GM18519 (cell line): ENCODE measurements at regions not wholly inside any gene's neighbourhood (a gene's known extent, or its start where the extent isn't known, plus 50 kb on each side); places are given as distances from the start of the nearest gene placed in this dataset.

ENCODE experiments used
- ATAC-seq: cut with Tn5 transposase; IDR thresholded peaks from one replicate; pipeline ENCODE4 v1.9.1; 2021; ENCODE audit warnings: mild to moderate bottlenecking, moderate library complexity; ENCODE audit not compliant: unreplicated experiment, low FRiP score

DNA sequence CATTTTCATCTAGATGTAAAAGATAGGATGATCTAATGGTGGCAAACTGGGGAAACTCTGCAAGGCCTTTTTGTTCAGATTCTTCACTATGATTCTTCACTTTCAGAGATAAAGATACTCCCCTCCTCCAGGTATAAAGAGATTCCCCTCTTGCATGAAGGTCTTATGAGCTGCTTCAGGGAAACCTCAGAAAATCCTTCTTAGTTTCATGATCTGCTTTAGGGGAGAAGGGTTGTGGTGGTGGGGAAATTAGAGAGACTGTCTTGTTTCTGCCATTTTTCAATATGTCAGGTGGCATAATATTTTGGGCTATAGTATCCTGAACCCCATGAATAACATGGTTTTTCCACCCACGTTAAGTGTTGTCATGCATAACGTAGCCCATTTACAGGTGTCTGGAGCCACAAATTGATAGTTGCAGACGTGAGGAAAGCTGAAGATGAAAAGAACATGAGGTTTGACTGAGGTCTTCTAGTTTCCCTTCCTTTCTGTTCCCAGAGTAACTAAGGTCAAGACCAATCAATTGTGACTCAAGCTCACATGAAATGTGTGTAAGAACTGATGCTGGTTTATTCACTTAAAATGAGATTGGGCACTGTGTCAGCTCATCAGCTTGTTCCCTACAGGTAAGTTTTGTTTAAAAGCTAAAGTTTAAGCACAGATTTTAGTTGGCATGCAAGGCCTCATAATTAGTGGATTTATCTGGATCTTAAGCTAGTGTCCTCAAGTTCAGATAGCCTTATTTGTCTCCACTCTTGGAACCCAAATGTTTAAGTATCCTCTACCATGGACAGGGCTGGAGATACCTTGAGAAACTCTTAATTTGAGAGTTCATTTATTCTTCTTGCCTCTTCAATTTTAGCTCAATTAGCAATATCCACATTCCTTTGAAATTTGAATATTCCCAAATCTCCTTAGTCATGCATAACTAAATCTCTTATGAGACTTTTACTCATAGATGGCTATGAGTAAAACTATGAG is 304.5 kb upstream of the FANCL start:
- ATAC-seq: no peak

DNA sequence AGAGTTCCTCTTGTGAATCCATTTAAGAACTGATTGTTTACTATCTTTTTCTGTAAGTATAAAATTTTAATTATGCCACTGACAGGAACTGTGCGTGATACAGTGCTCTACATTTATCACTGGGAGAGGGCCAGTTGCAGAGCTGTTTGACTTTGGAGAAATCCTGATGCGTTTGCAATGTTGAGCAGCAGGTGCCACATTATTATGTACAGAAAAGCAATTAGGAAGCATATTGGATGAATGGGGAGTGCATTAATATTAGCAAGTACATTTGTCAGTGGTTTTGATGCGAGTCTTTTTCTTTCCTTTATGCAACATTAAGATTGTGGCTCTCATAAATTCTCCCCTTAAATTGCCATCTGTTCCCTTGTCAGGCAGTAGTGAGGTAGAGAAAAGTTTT is 302.3 kb upstream of the FANCL start:
- ATAC-seq: no peak

DNA sequence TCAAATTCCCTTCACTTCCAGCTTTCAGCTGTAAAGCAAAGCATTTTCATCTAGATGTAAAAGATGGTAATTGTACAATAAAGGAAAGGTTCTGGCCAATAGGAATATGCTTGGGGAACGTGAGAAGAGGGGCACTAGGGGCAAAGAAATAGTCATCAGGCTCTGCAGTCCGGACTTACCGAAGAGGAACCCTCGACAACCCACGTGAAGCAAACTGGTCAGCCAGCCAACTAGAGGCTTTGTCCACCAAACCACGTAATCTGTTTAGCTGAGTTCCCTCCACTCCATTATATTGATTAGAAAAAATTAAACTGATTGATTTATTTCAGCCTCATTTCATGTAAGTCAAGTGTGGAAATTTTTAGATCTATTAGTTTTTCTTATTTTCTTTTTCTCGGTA is 300.4 kb upstream of the FANCL start:
- no peak for ATAC-seq

DNA sequence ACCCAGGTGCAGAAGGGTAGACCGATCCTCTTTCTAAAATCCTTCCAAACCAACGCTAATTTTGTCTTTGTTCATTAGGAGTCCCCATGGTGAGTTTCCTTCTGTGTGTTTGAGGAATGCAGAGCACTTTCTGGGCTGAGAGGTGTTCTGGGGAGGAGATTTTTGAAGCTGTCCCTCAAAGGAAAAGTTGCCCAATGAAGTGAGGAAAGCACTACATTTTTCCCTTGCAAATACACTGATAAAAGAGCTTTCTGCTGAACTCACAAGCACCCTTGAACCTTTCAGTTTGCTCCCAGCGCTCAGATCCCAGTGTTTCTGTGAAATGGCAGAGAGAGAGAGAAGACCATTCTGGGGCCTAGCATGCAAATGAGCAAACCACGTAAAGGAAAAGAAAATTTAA is 299.6 kb upstream of the FANCL start:
- ATAC-seq: no peak

DNA sequence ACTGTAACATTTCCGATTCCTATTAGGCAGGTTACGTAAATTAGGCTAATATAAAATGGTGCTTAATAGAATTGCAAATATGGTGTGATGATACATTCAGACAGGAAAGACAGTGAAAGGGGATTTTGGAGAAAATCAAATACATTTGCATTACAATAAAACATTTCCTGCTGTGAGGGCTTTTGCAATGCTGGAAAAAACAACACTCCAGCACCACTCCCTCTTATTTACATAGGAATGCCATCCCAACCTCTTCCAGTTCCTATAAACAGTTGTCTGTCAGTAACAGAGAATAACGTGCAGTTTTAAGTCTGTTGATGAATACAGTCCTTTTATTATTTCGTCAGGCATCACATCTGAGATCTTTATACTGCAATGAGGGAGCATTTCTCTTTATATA is 298.8 kb upstream of the FANCL start:
- no peak for ATAC-seq

DNA sequence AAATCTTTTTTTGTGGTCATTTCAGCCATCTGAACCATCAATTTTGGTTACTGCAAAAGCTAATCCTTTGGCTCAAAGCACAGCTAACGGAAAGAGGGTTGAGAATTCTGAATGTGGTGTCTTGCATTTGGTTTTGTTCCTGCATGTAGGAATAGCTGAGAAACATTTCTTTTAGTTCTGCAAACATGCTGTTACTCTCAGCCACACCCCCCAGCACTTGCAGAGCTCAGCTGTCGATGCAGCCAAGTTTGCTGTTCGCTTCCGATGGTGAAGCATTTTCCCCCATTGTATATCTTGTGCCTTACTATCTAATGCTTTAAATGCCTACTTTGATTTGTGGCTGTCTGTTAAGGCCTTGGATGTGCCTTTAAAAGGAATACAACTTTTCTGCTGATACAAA is 294.9 kb upstream of the FANCL start:
- ATAC-seq: no peak

DNA sequence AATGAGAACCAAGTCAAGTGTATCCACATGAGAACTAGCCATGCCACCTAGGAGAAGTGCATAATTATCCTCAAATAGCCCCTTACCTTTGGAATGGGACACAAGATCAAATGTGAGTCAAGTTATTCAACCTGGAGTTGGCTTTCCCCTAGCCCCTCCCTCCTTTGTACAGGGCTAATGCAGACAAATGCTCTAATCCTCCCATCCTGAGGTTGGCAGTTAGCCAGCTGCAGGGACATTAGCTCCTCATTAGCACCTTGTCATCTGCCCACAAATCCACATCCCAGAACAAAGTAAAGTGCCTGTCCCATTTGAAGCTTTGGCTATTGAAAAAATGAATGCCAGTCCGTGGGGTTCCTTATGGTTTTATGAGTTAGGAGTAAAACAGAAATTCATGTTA is 294.1 kb upstream of the FANCL start:
- ATAC-seq: no peak

DNA sequence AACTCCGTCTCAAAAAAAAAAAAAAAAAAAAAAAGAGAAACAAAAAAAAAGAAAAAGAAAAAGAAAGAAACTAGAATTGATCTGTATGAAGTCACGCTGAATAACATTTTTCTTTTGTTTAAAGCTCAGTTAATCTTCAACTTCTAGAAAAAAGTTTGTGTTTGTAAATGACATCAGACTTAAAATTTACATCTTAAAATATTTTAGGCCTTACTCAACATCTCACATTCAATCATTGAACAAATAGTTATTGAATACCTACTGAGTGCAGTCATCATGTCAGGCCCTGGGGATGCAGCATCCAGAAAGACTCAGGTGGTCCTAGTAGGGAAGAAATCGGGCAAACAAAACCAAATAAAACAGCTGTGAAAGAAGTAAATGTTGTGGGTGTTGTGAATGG is 292.3 kb upstream of the FANCL start:
- no peak for ATAC-seq

DNA sequence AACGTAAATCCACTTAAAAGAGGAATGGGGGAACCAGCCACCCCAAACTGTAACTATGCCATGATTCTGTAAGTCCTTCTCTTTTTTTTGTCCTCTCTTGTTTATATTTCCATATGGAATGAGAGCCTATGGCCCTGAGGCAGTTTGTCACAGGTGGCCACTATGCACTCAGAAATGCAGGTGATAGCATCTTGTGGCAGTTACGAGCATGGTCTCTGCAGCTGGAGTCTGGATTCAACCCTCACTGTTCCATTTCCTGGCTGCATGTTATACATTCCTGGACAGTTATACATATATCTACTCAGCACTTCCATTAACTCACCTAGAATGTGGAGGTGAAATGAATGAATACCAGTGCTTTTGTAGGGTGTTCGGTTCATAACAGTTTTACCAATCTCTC is 291.5 kb upstream of the FANCL start:
- ATAC-seq: no peak

DNA sequence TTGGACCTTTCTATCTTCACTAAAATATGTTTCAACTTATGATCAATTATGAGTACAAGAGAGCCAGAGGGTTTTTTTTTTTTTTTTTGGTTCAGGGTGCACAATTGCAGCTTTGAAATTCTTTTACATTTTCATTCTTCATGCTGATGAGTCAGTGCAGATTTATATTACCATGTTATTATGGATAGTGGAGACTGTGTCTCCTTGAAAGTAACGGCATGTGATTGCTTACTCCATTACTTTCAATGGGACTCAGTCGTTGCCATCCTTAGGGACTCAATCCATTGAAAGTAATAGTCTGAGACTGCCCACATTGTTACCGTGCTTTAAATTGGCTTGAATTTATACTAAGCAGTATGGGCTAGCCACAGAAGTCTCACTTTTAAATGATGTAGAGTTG is 286.5 kb upstream of the FANCL start:
- ATAC-seq: no peak

DNA sequence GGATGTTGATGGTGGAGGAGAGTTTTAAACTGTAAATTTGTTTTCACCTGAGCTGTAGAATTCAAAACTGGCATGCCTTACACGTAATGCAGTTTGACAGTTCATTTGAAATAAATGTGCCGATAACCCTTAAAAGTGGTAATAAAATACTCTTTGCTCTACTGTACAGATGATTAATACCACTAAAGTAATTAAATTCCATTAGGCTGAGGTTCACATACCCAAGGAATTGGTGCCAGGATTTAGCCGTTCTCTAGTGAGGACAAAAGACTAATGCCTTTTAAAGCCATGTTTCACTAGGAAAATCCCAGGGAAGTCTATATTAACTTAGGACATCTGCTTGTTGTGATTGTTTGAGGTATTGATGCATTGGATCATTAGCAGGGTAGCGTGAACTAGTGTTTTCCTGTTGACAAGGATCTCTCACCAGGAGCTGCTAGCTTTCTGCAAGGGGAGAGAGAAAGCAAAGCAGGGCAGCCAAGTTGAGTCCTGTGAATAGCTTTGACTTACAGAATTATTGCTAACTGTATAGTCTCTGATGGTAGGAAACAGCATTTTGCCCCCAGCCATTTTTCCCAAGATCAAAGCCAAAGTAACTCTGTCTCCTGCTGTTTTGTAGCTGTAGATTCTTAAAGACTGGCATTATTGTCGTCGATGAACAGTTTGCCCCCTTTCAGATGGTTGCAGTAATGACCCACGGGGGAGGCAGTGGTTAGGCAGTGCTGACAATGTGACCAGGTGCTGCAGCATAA is 280.9 kb upstream of the FANCL start:
- no peak for ATAC-seq

DNA sequence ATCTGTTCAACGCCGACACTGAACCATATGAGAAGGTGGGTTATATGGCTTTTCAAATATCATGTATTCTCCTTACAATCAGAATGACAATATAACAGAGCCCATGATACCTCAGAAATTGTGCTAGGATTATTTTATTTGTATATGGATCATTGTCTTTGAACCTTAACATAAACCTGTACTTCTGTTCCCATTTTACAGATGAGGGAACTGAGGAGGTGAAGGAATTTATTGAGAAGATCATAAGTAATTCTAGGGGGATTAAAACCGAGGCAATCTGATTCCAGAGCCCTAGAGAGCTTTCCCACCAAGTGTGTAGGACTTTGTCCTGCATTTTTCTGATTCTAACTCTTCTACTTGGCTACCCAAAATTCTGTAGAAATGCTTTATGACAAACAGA is 279.8 kb upstream of the FANCL start:
- no peak for ATAC-seq

DNA sequence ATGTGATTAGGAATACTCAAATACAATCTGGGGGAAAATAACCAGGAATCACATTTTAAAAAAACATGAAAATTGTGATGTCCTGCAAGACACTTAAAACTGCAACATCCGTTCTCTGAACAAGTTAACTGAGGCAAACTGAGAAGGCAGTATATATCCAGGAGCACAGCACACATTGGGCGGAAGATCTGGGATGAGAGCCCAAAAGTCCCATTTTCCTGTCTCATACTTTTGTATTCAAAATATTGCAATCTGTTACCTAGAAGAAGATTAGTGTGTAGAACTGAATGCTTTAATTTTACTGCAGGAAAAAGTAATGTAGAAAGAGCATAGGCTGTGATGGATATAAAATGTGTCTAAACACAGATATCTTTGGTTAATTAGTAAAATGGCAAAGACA is 276.8 kb upstream of the FANCL start:
- no peak for ATAC-seq

DNA sequence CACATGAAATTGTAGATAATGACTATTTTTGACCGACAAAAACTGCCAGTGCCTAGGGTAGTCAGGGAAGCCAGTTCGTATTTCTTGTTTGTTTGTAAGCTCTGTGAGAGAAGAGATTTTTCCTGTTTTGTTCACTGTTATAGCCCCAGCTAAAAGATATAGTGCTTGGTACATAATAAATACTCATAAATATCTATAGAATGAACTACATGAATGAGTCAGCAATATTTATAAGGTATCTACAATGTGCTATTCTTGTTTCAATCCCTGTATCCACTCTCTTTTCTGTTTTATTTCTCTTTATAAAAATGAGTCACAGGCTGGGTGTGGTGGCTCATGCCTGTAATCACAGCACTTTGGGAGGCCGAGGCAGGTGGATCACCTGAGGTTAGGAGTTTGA is 275.6 kb upstream of the FANCL start:
- no peak for ATAC-seq

DNA sequence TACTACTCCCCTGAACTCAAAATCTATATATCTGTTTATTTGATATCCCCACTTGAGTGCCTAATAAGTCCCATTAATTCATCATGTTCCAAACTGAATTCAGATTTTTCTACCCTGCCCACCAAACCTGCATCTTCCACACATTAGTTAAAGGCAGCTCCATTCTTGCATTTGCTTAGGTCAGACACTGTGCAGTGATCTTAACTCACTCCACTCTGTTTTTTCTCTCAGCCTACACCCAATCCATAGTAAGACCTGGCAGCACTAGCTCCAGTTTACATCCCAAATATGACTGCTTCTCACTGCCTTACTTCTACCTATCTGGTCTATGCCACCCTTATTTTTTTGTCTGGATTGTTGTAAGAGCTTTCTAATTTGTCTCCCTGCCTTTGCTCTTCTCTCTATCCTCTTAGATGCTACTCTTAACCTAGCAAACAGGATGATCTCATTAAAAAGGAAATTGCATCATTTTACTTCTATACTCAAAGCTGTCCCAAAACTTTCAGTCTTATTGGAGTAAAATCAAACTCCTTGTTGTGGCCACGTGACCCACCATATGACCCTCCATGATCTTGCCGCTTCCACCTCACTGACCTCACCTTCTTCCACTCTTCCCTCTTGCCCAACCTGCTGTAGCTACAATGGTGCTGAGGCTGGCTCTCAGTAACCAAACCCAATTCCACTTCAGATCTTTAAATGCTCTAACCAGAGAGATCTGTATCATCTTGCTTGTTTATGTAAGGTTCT is 274.9 kb upstream of the FANCL start:
- no peak for ATAC-seq

DNA sequence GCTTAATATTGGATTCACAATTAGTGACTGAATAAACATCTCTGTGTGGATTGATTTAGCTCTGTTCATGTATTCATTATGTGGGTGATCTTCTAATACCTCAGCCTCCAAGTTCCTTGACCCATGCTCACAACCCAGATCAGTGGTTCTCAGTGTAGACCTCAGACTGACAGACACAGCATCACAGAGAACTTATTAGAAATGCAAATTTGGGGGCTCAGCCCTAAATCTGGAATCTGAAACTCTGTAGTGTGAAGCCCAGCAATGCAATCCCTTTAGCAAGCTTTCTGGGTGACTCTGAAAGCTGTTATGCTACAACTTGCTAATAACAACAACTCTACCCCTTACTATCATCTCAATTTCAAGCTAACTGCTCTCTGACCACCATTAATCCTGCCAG is 273.1 kb upstream of the FANCL start:
- no peak for ATAC-seq

DNA sequence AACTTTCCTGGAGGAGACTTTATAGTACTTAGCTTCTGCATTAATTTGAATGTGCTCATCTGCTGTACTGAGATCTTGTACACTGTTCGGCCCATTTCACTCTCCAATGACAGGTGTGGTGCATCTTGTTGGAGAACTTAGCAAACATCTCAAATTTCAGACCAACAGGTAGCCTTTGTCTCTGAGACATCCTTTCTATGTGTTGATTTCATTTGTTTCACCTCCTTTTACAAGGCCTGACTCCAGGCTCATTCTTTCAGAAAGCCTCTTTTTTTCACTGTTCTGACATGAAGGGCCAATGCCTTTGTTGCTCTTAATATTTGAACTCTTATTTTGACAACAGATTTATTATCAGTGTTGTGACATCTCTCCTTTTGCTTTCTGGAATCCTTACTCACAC is 271.8 kb upstream of the FANCL start:
- ATAC-seq: no peak

DNA sequence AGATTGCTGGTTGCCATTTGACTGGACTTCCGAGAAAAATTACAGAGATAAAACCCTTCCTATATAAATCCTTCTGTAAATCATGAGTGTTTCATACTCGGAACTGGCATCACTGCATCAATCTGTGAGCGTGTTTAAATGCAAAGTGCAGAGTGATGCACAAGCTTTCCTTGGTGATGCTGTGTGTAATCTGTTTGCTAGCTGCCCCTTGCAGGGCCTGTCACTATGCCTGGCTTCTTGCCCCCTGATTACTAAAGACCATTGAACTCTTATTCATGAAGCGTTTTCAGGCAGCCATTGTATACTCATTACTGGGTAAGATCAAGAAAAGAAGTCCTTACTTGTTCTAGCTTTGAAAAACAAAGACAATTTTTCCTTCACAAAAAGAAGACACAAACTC is 266.9 kb upstream of the FANCL start:
- no peak for ATAC-seq

DNA sequence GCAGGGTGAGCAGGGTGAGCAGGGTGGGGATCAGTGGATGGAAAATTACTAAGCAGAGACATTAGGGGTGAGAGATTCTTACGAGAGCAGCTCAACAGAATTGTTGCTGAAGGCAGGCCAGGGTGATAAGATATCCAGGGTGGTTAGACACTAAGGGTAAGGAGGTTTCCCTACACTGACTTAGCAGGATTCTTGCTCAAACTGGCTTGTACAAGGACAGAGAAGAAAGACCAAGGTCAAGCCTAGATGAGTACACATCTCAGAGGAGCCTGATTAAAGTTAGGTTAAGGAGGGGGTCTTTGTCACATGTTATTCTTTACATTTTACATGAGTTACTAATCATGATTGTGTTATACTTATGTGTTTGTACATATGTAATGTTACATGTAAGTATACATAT is 262.8 kb upstream of the FANCL start:
- no peak for ATAC-seq

DNA sequence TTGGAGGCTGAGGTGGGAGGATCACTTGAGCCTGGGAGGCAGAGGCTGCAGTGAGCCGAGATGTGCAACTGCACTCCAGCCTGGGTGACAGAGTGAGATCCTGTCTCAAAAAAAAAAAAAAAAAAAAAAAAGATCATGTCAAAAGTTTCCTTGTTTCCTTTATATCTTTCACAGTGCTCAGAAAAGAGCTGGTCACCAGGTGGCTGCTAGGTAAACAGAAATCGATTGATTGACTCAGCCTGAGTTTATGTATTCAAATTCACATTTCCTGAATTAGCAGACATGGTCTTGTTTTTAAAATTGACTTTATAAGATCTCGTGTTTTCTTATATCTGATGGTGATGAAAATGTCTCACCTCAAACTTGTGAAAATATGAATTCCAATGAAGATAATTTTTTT is 261.8 kb upstream of the FANCL start:
- ATAC-seq: no peak
